PC-3 (cell line): ENCODE measurements at regions not wholly inside any gene's neighbourhood (a gene's known extent, or its start where the extent isn't known, plus 50 kb on each side); places are given as distances from the start of the nearest gene placed in this dataset.

Source experiments
- CTCF ChIP-seq: fragments of 300-600 bp; sonication (generic); conservative IDR thresholded peaks from 2 replicates; pipeline ENCODE4 v1.5.1; 2017; ENCODE audit warnings: antibody characterized with exemption, low read depth, mild to moderate bottlenecking, low read length
- EZH2phosphoT487 ChIP-seq: fragments of 300-600 bp; sonication (generic); IDR thresholded peaks from 2 replicates; pipeline ENCODE4 v1.6.1; 2018; ENCODE audit warnings: mild to moderate bottlenecking, antibody characterized with exemption, low read length, borderline replicate concordance

GRCh38 chr7:138184191-138184590 lies 107.9 kb downstream of the AKR1D1 start:
- no peak for TF ChIP-seq CTCF
- TF ChIP-seq EZH2phosphoT487: no peak
